Prostate gland (tissue), 2 donors: ENCODE measurements at regions not wholly inside any gene's neighbourhood (a gene's known extent, or its start where the extent isn't known, plus 50 kb on each side); places are given as distances from the start of the nearest gene placed in this dataset.
A peak's percentile ranks its signal among the peaks of the same experiment; 100 is the strongest.

Experiments used
- DNase-seq: peaks from one replicate; pipeline ENCODE4 v3.0.0-alpha.2; 2019; ENCODE audit warnings: low spot score
- H3K27ac ChIP-seq, 2 donors: fragments of 200-600 bp; sonication (generic); 2 replicates each; pipeline ENCODE4 v1.5.1; 2017 to 2019
- H3K27me3 ChIP-seq: fragments of 200-600 bp; sonication (generic); replicated peaks from 2 replicates; pipeline ENCODE4 v1.5.1; 2019; ENCODE audit not compliant: insufficient read depth
- H3K36me3 ChIP-seq, 2 donors: fragments of 200-600 bp; sonication (generic); 1 replicate in 1 of 2; 2 replicates in 1 of 2; pipeline versions ENCODE4 v1.5.1 to v1.8.1; 2017 to 2019
- H3K4me1 ChIP-seq: fragments of 200-600 bp; sonication (generic); replicated peaks from 2 replicates; pipeline ENCODE4 v1.5.1; 2019
- H3K4me3 ChIP-seq, 2 donors: fragments of 200-600 bp; sonication (generic); 2 replicates each; pipeline ENCODE4 v1.5.1; 2017 to 2019
- H3K9me3 ChIP-seq: fragments of 200-600 bp; sonication (generic); 2 replicates; pipeline ENCODE4 v1.5.1; 2017
- CTCF ChIP-seq, 4 experiments: fragments of 200-600 bp in 2 of 4; fragments of 450-650 bp in 2 of 4; sonication (generic) in 2 of 4; IDR thresholded peaks; 1 replicate in 3 of 4; 2 replicates in 1 of 4; pipeline ENCODE4 v1.5.1; 2016 to 2019; ENCODE audit warnings: antibody characterized with exemption in 4 of 4, mild to moderate bottlenecking in 2 of 4, moderate library complexity in 2 of 4
- POLR2A ChIP-seq: fragments of 450-650 bp; IDR thresholded peaks from one replicate; pipeline ENCODE4 v1.6.1; 2016; ENCODE audit warnings: antibody characterized with exemption, mild to moderate bottlenecking
- POLR2AphosphoS5 ChIP-seq: sonication (generic); formaldehyde crosslinking; IDR thresholded peaks from one replicate; pipeline ENCODE4 v1.6.1; 2017; ENCODE audit warnings: antibody characterized with exemption
- WGBS: methylation state at CpG from one replicate; pipeline ENCODE4 v1.1.5; 2018; 5-methylcytosine and 5-hydroxymethylcytosine counted together
- intact Hi-C: fragments of 100-400 bp; cut with DNase I; formaldehyde crosslinking; loops from one replicate; pipeline ENCODE4 v1.14.2; 2022

GRCh38 chr3:141431411-141432378 is 55.1 kb upstream of the RASA2 start:
- peak overlapping the region; percentile 76 to 84 for H3K27ac ChIP-seq

GRCh38 chr3:141432904-141433303 is 53.9 kb upstream of the RASA2 start:
- intact Hi-C loops: loop anchor here (10.0 kb wide), 1 partner anchor 1572 kb away; the partner anchor contains the start of gene U2SURP
- no peak overlapping the region for H3K4me3 ChIP-seq
- H3K4me1 ChIP-seq: no peaks in the 10 kb centered on the region
- peak overlapping the region; percentile 76 to 84 for H3K27ac ChIP-seq
- no peaks in the 10 kb centered on the region for H3K27me3 ChIP-seq
- no peak for DNase-seq
- no peak for TF ChIP-seq POLR2AphosphoS5
- TF ChIP-seq CTCF (IDR thresholded peaks at IDR 0.05): no peak
- no peak for TF ChIP-seq POLR2A
- 94% methylated on average over 2 of the region's 2 CpGs for WGBS
- no peaks in the 10 kb centered on the region for H3K36me3 ChIP-seq
- H3K9me3 ChIP-seq: no peaks in the 10 kb centered on the region

More at GRCh38 chr3:141431411-141432378, 55.1 kb upstream of the RASA2 start:
- Histone ChIP-seq H3K27me3 (no peaks in the 10 kb centered on the region), H3K36me3 (no peaks in the 10 kb centered on the region), H3K4me1 (peaks cover 7% of the 10 kb centered on the region), H3K4me3 (no peak overlapping the region), H3K9me3 (no peaks in the 10 kb centered on the region)
- DNase-seq: peak; percentile 56
- intact Hi-C loops: loop anchor here (10.0 kb wide), 1 partner anchor 1573 kb away; the partner anchor contains the start of gene U2SURP
- 17% methylated on average over 18 of the region's 18 CpGs for WGBS
- TF ChIP-seq POLR2A: no peak
- TF ChIP-seq POLR2AphosphoS5: peak; percentile 62

GRCh38 chr3:141434255-141434654 is 52.6 kb upstream of the RASA2 start:
- intact Hi-C loops: loop anchor here (10.0 kb wide), 1 partner anchor 1571 kb away; the partner anchor contains the start of gene U2SURP
- no peaks in the 10 kb centered on the region for H3K36me3 ChIP-seq
- no peaks in the 10 kb centered on the region for H3K27me3 ChIP-seq
- H3K27ac ChIP-seq: peak overlapping the region in 1 of 2 donors; percentile 40
- 85% methylated on average over 2 of the region's 2 CpGs for WGBS
- no peak for DNase-seq
- no peak overlapping the region for H3K4me3 ChIP-seq
- no peak for TF ChIP-seq CTCF (IDR thresholded peaks at IDR 0.05)
- TF ChIP-seq POLR2AphosphoS5: no peak
- TF ChIP-seq POLR2A: no peak
- no peaks in the 10 kb centered on the region for H3K4me1 ChIP-seq
- no peaks in the 10 kb centered on the region for H3K9me3 ChIP-seq

GRCh38 chr3:141436180-141436579 is 50.6 kb upstream of the RASA2 start:
- TF ChIP-seq POLR2A: no peak
- no peak for TF ChIP-seq CTCF (IDR thresholded peaks at IDR 0.05)
- no peak for TF ChIP-seq POLR2AphosphoS5
- Histone ChIP-seq H3K4me3 (no peak overlapping the region), H3K4me1 (peaks cover 3% of the 10 kb centered on the region), H3K9me3 (no peaks in the 10 kb centered on the region), H3K27me3 (no peaks in the 10 kb centered on the region), H3K36me3 (no peaks in the 10 kb centered on the region), H3K27ac (peak overlapping the region; percentile 8 to 20)
- 76% methylated on average over 3 of the region's 3 CpGs for WGBS
- intact Hi-C loops: loop anchor here (10.0 kb wide), 1 partner anchor 1569 kb away; the partner anchor contains the start of gene U2SURP
- no peak for DNase-seq
